ENCODE measurements at regions not wholly inside any gene's neighbourhood (a gene's known extent, or its start where the extent isn't known, plus 50 kb on each side); places are given as distances from the start of the nearest gene placed in this dataset.

DNA sequence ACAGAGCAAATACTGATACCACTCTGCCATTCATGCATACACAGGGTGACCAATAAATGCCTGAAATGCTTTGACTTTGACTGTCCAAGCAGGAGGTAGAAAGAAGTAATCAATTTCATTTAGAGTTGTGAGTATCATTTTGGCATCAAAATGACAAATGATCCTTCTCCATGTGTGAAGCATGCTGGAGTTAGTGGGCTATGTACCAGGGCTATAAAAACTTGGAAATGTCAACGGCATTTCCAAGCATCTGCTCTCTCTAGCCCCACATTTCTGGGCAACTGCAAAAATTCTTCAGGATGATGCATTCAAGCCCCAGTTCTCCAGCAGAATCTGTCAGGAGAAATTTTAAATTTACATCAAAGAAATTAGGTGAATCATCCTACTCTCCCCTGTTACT is 208.4 kb upstream of the PTBP2 start:
- WGBS, 2 donors (ENCODE audit: low coverage in 1 of 2), result 9 to 13% methylated on average over 1 of the region's 1 CpG
- no peaks in the 10 kb centered on the region for H3K4me1 ChIP-seq
- no peak overlapping the region for H3K4me3 ChIP-seq

DNA sequence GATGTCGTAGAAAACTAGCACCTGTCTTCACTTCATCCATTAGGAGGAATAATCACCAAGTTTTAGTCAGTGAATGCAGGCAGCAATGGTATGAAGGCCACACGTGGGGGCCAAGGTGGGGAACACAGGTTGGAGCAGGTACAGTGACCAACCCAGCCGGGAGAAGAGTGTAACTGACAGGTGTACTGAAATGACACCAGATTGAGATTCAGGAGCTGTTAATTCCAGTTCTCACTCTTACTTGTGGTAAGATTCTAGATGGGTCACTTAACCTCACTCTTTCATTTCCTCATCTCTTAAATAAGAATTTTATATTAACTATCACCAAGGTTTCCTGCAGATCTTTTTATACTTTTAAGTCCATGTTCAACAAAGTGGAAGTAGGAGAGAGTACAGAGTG is 206.2 kb upstream of the PTBP2 start:
- Histone ChIP-seq H3K9me3 (no peaks in the 10 kb centered on the region), H3K27ac (no peak overlapping the region), H3K27me3 (no peaks in the 10 kb centered on the region), H3K4me1 (peaks cover 0 to 12% (median 7%) of the 10 kb centered on the region in 3 donors), H3K36me3 (no peaks in the 10 kb centered on the region), H3K4me3 (no peak overlapping the region)
- TF ChIP-seq EP300 (IDR thresholded peaks at IDR 0.05), result no peak
- no peak for TF ChIP-seq POLR2AphosphoS5 (IDR thresholded peaks at IDR 0.05)
- TF ChIP-seq, protein P1, sequence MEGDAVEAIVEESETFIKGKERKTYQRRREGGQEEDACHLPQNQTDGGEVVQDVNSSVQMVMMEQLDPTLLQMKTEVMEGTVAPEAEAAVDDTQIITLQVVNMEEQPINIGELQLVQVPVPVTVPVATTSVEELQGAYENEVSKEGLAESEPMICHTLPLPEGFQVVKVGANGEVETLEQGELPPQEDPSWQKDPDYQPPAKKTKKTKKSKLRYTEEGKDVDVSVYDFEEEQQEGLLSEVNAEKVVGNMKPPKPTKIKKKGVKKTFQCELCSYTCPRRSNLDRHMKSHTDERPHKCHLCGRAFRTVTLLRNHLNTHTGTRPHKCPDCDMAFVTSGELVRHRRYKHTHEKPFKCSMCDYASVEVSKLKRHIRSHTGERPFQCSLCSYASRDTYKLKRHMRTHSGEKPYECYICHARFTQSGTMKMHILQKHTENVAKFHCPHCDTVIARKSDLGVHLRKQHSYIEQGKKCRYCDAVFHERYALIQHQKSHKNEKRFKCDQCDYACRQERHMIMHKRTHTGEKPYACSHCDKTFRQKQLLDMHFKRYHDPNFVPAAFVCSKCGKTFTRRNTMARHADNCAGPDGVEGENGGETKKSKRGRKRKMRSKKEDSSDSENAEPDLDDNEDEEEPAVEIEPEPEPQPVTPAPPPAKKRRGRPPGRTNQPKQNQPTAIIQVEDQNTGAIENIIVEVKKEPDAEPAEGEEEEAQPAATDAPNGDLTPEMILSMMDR (IDR thresholded peaks at IDR 0.05), result no peak
- TF ChIP-seq POLR2A (IDR thresholded peaks at IDR 0.05), result no peak
- ATAC-seq, result no peak
- WGBS, 2 donors (ENCODE audit: low coverage in 1 of 2), result 67 to 71% methylated on average over 3 of the region's 3 CpGs

More for the DNA sequence above, 208.4 kb upstream of the PTBP2 start:
- Histone ChIP-seq H3K27ac (no peak overlapping the region), H3K27me3 (no peaks in the 10 kb centered on the region), H3K9me3 (no peaks in the 10 kb centered on the region), H3K36me3 (no peaks in the 10 kb centered on the region)
- TF ChIP-seq, protein P1 (IDR thresholded peaks at IDR 0.05), result no peak
- peak; percentile 29 for TF ChIP-seq POLR2AphosphoS5 (IDR thresholded peaks at IDR 0.05)
- ATAC-seq, result no peak

DNA sequence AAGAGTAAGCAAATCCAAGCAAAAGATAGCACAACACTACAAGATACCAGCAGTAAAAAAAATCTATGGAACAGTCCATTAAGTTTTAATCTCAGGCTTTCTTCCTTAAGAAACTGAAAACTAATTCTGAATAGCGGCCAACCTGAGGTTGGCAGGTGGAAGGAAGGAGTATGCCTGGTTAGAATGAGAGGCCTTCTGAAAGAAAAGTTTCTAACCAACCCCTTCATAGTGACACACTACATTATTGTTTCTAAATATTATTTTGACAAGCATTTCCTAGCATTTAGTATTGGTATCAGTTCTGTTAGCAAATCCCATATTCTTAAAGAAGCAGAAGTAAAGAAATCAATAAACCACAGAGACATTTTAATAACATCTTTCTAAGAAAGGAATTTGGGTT is 205.7 kb upstream of the PTBP2 start:
- Histone ChIP-seq H3K9me3 (no peaks in the 10 kb centered on the region), H3K27ac (no peak overlapping the region), H3K4me1 (peaks cover 0 to 17% (median 11%) of the 10 kb centered on the region in 3 donors), H3K36me3 (no peaks in the 10 kb centered on the region), H3K4me3 (no peak overlapping the region), H3K27me3 (no peaks in the 10 kb centered on the region)
- TF ChIP-seq POLR2AphosphoS5 (IDR thresholded peaks at IDR 0.05) (no peak), POLR2A (IDR thresholded peaks at IDR 0.05) (no peak), EP300 (IDR thresholded peaks at IDR 0.05) (no peak)
- TF ChIP-seq, protein P1 (IDR thresholded peaks at IDR 0.05), result no peak
- WGBS, 2 donors (ENCODE audit: low coverage in 1 of 2), result 100% methylated on average over 1 of the region's 1 CpG
- no peak for ATAC-seq

DNA sequence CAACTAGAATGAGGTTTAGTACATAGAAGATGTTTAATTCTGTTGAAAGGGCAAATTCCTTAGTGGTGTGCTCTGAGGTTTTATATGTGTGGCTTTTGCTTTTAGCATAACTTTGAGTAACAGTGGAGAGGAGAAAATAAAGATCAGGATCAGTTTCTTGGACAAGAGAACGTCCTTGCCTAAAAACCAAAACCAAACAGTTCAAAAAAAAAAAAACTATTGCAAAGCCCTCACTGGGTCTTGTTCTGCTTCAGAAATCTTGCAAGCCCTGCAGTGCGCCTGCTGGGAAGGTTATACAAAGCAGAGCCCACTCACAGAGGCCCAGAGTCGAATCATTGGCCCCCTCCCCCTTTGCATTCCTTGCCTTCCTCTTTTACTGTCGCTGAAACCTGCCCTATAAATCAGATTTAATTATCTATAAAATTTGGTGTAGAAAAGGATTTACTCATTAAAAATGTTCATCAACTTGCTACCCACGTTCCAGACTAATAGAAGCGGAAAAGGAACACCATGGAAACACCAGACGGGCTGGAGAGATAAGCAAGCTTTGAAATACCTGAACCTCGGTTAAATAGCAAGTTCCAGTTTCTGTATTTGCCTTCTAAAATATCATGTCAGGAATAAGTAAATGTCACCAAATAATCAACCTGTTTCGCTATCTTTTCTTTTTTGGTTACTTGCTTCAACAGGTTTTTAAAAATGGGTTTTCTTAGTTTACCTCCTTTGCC is 201.6 kb upstream of the PTBP2 start:
- WGBS, 2 donors (ENCODE audit: low coverage in 1 of 2), result 39 to 41% methylated on average over 9 of the region's 9 CpGs
- H3K4me1 ChIP-seq, result peaks cover 0 to 21% (median 11%) of the 10 kb centered on the region in 3 donors
- no peak overlapping the region for H3K4me3 ChIP-seq
- TF ChIP-seq POLR2AphosphoS5 (IDR thresholded peaks at IDR 0.05), result no peak
- TF ChIP-seq, protein P1 (IDR thresholded peaks at IDR 0.05), result no peak
- TF ChIP-seq EP300 (IDR thresholded peaks at IDR 0.05), result no peak
- no peak for TF ChIP-seq POLR2A (IDR thresholded peaks at IDR 0.05)
- no peaks in the 10 kb centered on the region for H3K36me3 ChIP-seq
- no peaks in the 10 kb centered on the region for H3K27me3 ChIP-seq
- peak overlapping the region in 2 of 4 donors; percentile 47 to 65 for H3K27ac ChIP-seq
- ATAC-seq, result no peak
- no peaks in the 10 kb centered on the region for H3K9me3 ChIP-seq

DNA sequence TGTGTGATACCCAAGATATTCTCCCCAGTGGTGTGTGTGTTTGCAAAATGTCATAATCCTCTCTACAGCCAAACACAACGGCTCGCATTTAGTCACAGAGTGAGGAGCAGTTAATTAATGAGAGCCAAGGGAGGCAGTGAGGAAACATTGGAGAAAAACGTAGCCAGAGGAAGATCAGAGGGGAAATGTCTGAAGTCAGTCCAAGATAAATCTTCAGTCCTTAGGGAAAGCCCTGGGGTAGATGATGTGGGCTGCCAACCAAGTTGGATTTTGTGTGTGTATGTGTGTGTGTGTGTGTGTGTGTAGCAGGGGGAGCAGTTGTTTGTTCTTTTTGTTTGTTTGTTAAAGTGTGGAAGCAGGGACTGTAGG is 201.0 kb upstream of the PTBP2 start:
- TF ChIP-seq, protein P1 (IDR thresholded peaks at IDR 0.05), result no peak
- TF ChIP-seq POLR2A (IDR thresholded peaks at IDR 0.05) (no peak), POLR2AphosphoS5 (IDR thresholded peaks at IDR 0.05) (peak; percentile 47), EP300 (IDR thresholded peaks at IDR 0.05) (no peak)
- Histone ChIP-seq H3K36me3 (no peaks in the 10 kb centered on the region), H3K4me3 (no peak overlapping the region), H3K27ac (peak overlapping the region in 3 of 4 donors; percentile 38 to 65 (median 47)), H3K27me3 (no peaks in the 10 kb centered on the region), H3K4me1 (peaks cover 0 to 21% (median 11%) of the 10 kb centered on the region in 3 donors), H3K9me3 (no peaks in the 10 kb centered on the region)
- ATAC-seq, result peak; percentile 80
- WGBS, 2 donors (ENCODE audit: low coverage in 1 of 2), result 0 to 18% methylated on average over 2 to 3 of the region's 3 CpGs
